IPS DF 4.7 (cell line): ENCODE measurements at regions not wholly inside any gene's neighbourhood (a gene's known extent, or its start where the extent isn't known, plus 50 kb on each side); places are given as distances from the start of the nearest gene placed in this dataset.

Experiments used
- DNase-seq: peaks from one replicate; pipeline ENCODE4 v3.0.0-alpha.2; 2013; ENCODE audit warnings: low spot score; ENCODE audit errors: extremely low read depth

- DNase-seq, result no peak
Observed at GRCh38 chr15:47945872-47946650, 174.7 kb upstream of the SLC24A5 start.

GRCh38 chr15:47949815-47950214 lies 171.0 kb upstream of the SLC24A5 start:
- no peak for DNase-seq

GRCh38 chr15:47950447-47950846 lies 170.3 kb upstream of the SLC24A5 start:
- DNase-seq, result no peak

- DNase-seq, result no peak
Observed at GRCh38 chr15:47951781-47952180, 169.0 kb upstream of the SLC24A5 start.

GRCh38 chr15:47954196-47954595 lies 166.6 kb upstream of the SLC24A5 start:
- DNase-seq, result no peak

- no peak for DNase-seq
Observed at GRCh38 chr15:47955021-47955420, 165.8 kb upstream of the SLC24A5 start.

- DNase-seq, result no peak
Observed at GRCh38 chr15:47959617-47960413, 161.0 kb upstream of the SLC24A5 start.

- no peak for DNase-seq
Observed at GRCh38 chr15:47961401-47962090, 159.2 kb upstream of the SLC24A5 start.

- no peak for DNase-seq
Observed at GRCh38 chr15:47963265-47963664, 157.5 kb upstream of the SLC24A5 start.

GRCh38 chr15:47964229-47964628 lies 156.6 kb upstream of the SLC24A5 start:
- no peak for DNase-seq

- DNase-seq, result no peak
Observed at GRCh38 chr15:47965297-47965696, 155.5 kb upstream of the SLC24A5 start.

GRCh38 chr15:47968593-47968992 lies 152.2 kb upstream of the SLC24A5 start:
- no peak for DNase-seq

GRCh38 chr15:47971637-47972036 lies 149.2 kb upstream of the SLC24A5 start:
- no peak for DNase-seq

- DNase-seq, result no peak
Observed at GRCh38 chr15:47972738-47973137, 148.1 kb upstream of the SLC24A5 start.

- no peak for DNase-seq
Observed at GRCh38 chr15:47974724-47975123, 146.1 kb upstream of the SLC24A5 start.

GRCh38 chr15:47975427-47975826 lies 145.4 kb upstream of the SLC24A5 start:
- no peak for DNase-seq

GRCh38 chr15:47983533-47983932 lies 137.3 kb upstream of the SLC24A5 start:
- no peak for DNase-seq

- DNase-seq, result no peak
Observed at GRCh38 chr15:47985568-47985967, 135.2 kb upstream of the SLC24A5 start.

- no peak for DNase-seq
Observed at GRCh38 chr15:47987461-47987860, 133.3 kb upstream of the SLC24A5 start.

- no peak for DNase-seq
Observed at GRCh38 chr15:47987908-47988532, 132.8 kb upstream of the SLC24A5 start.

- no peak for DNase-seq
Observed at GRCh38 chr15:47988564-47988963, 132.2 kb upstream of the SLC24A5 start.

- no peak for DNase-seq
Observed at GRCh38 chr15:47990821-47991220, 130.0 kb upstream of the SLC24A5 start.
